K562 (cell line): ENCODE measurements at regions not wholly inside any gene's neighbourhood (a gene's known extent, or its start where the extent isn't known, plus 50 kb on each side); places are given as distances from the start of the nearest gene placed in this dataset.

ENCODE experiments used
- ARHGAP35 ChIP-seq: fragments of 450-650 bp; IDR thresholded peaks from 2 replicates; pipeline ENCODE4 v1.6.1; 2018; ENCODE audit not compliant: partially characterized antibody
- BRF1 ChIP-seq: IDR thresholded peaks from 3 replicates; pipeline ENCODE4 v1.6.1; 2011; ENCODE audit warnings: borderline replicate concordance, mild to moderate bottlenecking; ENCODE audit not compliant: insufficient read length; ENCODE audit errors: extremely low read depth
- CBX3 ChIP-seq, 2 experiments: IDR thresholded peaks; 1 replicate in 1 of 2; 2 replicates in 1 of 2; pipeline ENCODE4 v1.6.1; 2012; ENCODE audit warnings: inconsistent platforms in 2 of 2, low read length in 2 of 2, borderline replicate concordance in 1 of 2, control low read depth in 1 of 2
- DACH1 ChIP-seq: fragments of 450-650 bp; IDR thresholded peaks from 2 replicates; pipeline ENCODE4 v1.6.1; 2018; ENCODE audit not compliant: partially characterized antibody
- EWSR1 ChIP-seq: fragments of 450-650 bp; IDR thresholded peaks from 2 replicates; pipeline ENCODE4 v1.6.1; 2018; ENCODE audit warnings: borderline replicate concordance, mild to moderate bottlenecking, low read depth, moderate library complexity; ENCODE audit not compliant: partially characterized antibody
- FOSL1 ChIP-seq: fragments of 200-800 bp; sonication (Bioruptor generic); conservative IDR thresholded peaks from 2 replicates; pipeline ENCODE4 v1.6.1; 2016; ENCODE audit warnings: missing genetic modification characterization, missing compliant biosample characterization
- HNRNPUL1 ChIP-seq: fragments of 200-400 bp; formaldehyde crosslinking; IDR thresholded peaks from 2 replicates; pipeline ENCODE4 v1.6.1; 2017; ENCODE audit warnings: low read length
- JUN ChIP-seq, 2 experiments: sonication (generic) in 1 of 2; formaldehyde crosslinking in 1 of 2; IDR thresholded peaks; 2 replicates each; pipeline versions ENCODE4 v1.6.1 to v1.8.0; 2012 to 2022; ENCODE audit warnings: borderline replicate concordance in 2 of 2, mild to moderate bottlenecking in 2 of 2, improper control_type of control experiment in 1 of 2, low read depth in 1 of 2, low read length in 1 of 2, missing genetic modification reagents in 1 of 2
- KAT7 ChIP-seq: sonication (generic); formaldehyde crosslinking; IDR thresholded peaks from 2 replicates; pipeline ENCODE4 v1.8.0; 2022; ENCODE audit warnings: missing genetic modification reagents, mild to moderate bottlenecking, borderline replicate concordance
- MAFG ChIP-seq: fragments of 450-650 bp; conservative IDR thresholded peaks from 2 replicates; pipeline ENCODE4 v1.6.1; 2016; ENCODE audit warnings: missing genetic modification characterization, missing compliant biosample characterization
- MTA1 ChIP-seq: fragments of 450-650 bp; IDR thresholded peaks from 2 replicates; pipeline ENCODE4 v1.6.1; 2017; ENCODE audit warnings: borderline replicate concordance
- NFXL1 ChIP-seq: fragments of 450-650 bp; formaldehyde crosslinking; IDR thresholded peaks from 2 replicates; pipeline ENCODE4 v1.4.0; 2021; ENCODE audit warnings: mild to moderate bottlenecking
- SETDB1 ChIP-seq: IDR thresholded peaks from one replicate; pipeline ENCODE4 v1.6.1; 2012; ENCODE audit warnings: low read length, control low read depth, inconsistent platforms
- SIN3A ChIP-seq, 2 experiments: fragments of 150-350 bp in 1 of 2; IDR thresholded peaks; 2 replicates each; pipeline ENCODE4 v1.6.1; 2011 to 2016; ENCODE audit warnings: borderline replicate concordance in 2 of 2, low read depth in 2 of 2, low read length in 2 of 2, mild to moderate bottlenecking in 2 of 2, moderate library complexity in 2 of 2; ENCODE audit not compliant: control insufficient read depth in 1 of 2
- SMARCA4 ChIP-seq: fragments of 450-650 bp; IDR thresholded peaks from 2 replicates; pipeline ENCODE4 v1.6.1; 2016
- STAT5A ChIP-seq: IDR thresholded peaks from 2 replicates; pipeline ENCODE4 v1.6.1; 2012; ENCODE audit warnings: low read length, inconsistent platforms, borderline replicate concordance
- STAT6 ChIP-seq: sonication (generic); formaldehyde crosslinking; IDR thresholded peaks from 2 replicates; pipeline ENCODE4 v1.8.1; 2023; ENCODE audit warnings: mild to moderate bottlenecking, missing genetic modification reagents
- YBX1 ChIP-seq: fragments of 450-650 bp; IDR thresholded peaks from 2 replicates; pipeline ENCODE4 v1.7.1; 2016; ENCODE audit warnings: mild to moderate bottlenecking
- ZEB2 ChIP-seq: fragments of 450-650 bp; IDR thresholded peaks from 2 replicates; pipeline ENCODE4 v1.6.1; 2016
- ZFP30 ChIP-seq: fragments of 250-450 bp; sonication (Bioruptor Pico); IDR thresholded peaks from 2 replicates; pipeline ENCODE4 v1.8.0; 2022; ENCODE audit warnings: moderate library complexity, mild to moderate bottlenecking, inconsistent platforms, borderline replicate concordance
- ZNF217 ChIP-seq: sonication (generic); formaldehyde crosslinking; IDR thresholded peaks from 2 replicates; pipeline ENCODE4 v1.8.0; 2022; ENCODE audit warnings: mild to moderate bottlenecking, missing genetic modification reagents
- ZNF57 ChIP-seq: fragments of 450-650 bp; formaldehyde crosslinking; IDR thresholded peaks from 2 replicates; pipeline ENCODE4 v1.4.0; 2020; ENCODE audit warnings: mild to moderate bottlenecking, moderate library complexity
- ZNF586 ChIP-seq: fragments of 450-650 bp; formaldehyde crosslinking; conservative IDR thresholded peaks from 2 replicates; pipeline ENCODE4 v1.4.0; 2020; ENCODE audit warnings: mild to moderate bottlenecking, moderate library complexity
- ZNF76 ChIP-seq: fragments of 250-450 bp; sonication (Bioruptor Pico); IDR thresholded peaks from 2 replicates; pipeline ENCODE4 v1.4.0; 2020; ENCODE audit warnings: mild to moderate bottlenecking, moderate library complexity, borderline replicate concordance
- TF ChIP-seq, protein P1 (sequence below): fragments of 450-650 bp; conservative IDR thresholded peaks from 2 replicates; pipeline ENCODE4 v1.6.1; 2016; ENCODE audit warnings: missing genetic modification characterization, low read depth, mild to moderate bottlenecking, missing compliant biosample characterization, moderate library complexity
- TF ChIP-seq, protein P2 (sequence below): fragments of 250-450 bp; sonication (Bioruptor Pico); IDR thresholded peaks from 2 replicates; pipeline ENCODE4 v1.4.0; 2020

DNA sequence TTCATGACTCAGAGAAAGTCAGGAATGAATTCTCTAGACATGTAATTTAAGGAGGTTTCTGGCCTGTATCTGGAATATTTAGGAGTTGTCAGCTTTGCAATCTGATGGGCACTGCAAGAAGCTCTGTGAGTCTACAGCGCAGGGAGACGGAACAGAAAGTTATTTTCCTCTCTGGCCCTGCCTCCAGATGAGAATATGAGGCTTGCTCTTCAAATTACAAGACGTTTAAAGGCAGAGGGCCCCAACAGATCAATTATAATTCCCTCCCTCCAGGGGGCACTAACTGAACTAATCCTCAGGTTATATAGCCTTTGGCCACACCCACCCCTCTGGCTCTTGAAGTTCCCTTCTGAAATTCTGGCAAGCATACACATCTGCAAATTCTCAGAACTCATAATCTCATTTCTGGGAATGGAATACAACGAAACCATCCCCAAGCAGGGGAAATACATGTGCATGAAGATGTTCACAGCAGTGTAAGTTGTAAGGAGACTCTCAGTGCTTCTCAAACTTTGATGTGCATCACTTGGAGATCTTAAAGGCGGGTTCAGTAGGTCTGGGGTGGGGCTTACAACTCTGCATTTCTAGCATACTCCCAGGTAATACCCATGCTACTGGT, 307.6 kb downstream of the CWC27 start (continued):
- no peak for TF ChIP-seq STAT6 (CRISPR knock-in tag)
- no peak for TF ChIP-seq SETDB1
- no peak for TF ChIP-seq DACH1
- no peak for TF ChIP-seq MTA1
- TF ChIP-seq, protein P1, sequence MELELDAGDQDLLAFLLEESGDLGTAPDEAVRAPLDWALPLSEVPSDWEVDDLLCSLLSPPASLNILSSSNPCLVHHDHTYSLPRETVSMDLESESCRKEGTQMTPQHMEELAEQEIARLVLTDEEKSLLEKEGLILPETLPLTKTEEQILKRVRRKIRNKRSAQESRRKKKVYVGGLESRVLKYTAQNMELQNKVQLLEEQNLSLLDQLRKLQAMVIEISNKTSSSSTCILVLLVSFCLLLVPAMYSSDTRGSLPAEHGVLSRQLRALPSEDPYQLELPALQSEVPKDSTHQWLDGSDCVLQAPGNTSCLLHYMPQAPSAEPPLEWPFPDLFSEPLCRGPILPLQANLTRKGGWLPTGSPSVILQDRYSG (tag), result no peak
- TF ChIP-seq BRF1, result no peak
- no peak for TF ChIP-seq KAT7 (CRISPR knock-in tag)
- no peak for TF ChIP-seq MAFG (tag)
- no peak for TF ChIP-seq NFXL1
- TF ChIP-seq EWSR1, result no peak
- TF ChIP-seq STAT5A, result peak; percentile 97
- TF ChIP-seq CBX3 (IDR thresholded peaks at IDR 0.05; ENCODE audit: borderline replicate concordance in 1 of 2, low read length in 2 of 2), result peak in 1 of 2 experiments; percentile 42; a peak in 1 of 3 replicates
- no peak for TF ChIP-seq HNRNPUL1
- TF ChIP-seq ZNF57 (CRISPR knock-in tag), result no peak
- 0 out of 2 replicates have a peak, but pooled peaks have one; percentile 35 for TF ChIP-seq FOSL1 (tag)
- no peak for TF ChIP-seq ARHGAP35
- TF ChIP-seq, protein P2, sequence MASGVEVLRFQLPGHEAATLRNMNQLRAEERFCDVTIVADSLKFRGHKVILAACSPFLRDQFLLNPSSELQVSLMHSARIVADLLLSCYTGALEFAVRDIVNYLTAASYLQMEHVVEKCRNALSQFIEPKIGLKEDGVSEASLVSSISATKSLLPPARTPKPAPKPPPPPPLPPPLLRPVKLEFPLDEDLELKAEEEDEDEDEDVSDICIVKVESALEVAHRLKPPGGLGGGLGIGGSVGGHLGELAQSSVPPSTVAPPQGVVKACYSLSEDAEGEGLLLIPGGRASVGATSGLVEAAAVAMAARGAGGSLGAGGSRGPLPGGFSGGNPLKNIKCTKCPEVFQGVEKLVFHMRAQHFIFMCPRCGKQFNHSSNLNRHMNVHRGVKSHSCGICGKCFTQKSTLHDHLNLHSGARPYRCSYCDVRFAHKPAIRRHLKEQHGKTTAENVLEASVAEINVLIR (CRISPR knock-in tag), result no peak
- no peak for TF ChIP-seq SIN3A (IDR thresholded peaks at IDR 0.05; ENCODE audit: borderline replicate concordance in 2 of 2, control insufficient read depth in 1 of 2, low read depth in 2 of 2, low read length in 2 of 2)
- TF ChIP-seq YBX1, result no peak
- TF ChIP-seq ZNF217 (CRISPR knock-in tag), result no peak
- TF ChIP-seq SMARCA4, result peak; percentile 75
- peak; percentile 40; the same call in 1 of the 2 replicates for TF ChIP-seq JUN (IDR thresholded peaks at IDR 0.05; ENCODE audit: borderline replicate concordance, low read depth, low read length)
- no peak for TF ChIP-seq JUN (CRISPR knock-in tag; IDR thresholded peaks at IDR 0.05; ENCODE audit: borderline replicate concordance)
- no peak for TF ChIP-seq ZNF76
- no peak for TF ChIP-seq ZNF586 (CRISPR knock-in tag)
- no peak for TF ChIP-seq ZFP30 (CRISPR knock-in tag)
- TF ChIP-seq ZEB2, result 0 out of 2 replicates have a peak, but pooled peaks have one; percentile 49
